Activated T-cell treated with anti-CD3 and anti-CD28 coated beads, Interleukin-2, amount 50 U/mL, for 72 hours (primary cell): ENCODE measurements at regions not wholly inside any gene's neighbourhood (a gene's known extent, or its start where the extent isn't known, plus 50 kb on each side); places are given as distances from the start of the nearest gene placed in this dataset.

ENCODE experiments used
- ATAC-seq, 2 donors: fragments of 150-1000 bp; cut with Tn5 transposase; replicated peaks in 1 of 2; 2 replicates each; pipeline ENCODE4 v1.10.0; 2021; ENCODE audit warnings: moderate library complexity in 2 of 2, mild to moderate bottlenecking in 1 of 2
- DNase-seq, 2 donors: peaks; one replicate each; pipeline ENCODE4 v3.0.0; 2021 to 2022; ENCODE audit warnings: mixed read lengths in 1 of 2
- H3K27ac Mint-ChIP-seq: one replicate; pipeline ENCODE4 v1.8.0; 2022; ENCODE audit warnings: mild to moderate bottlenecking, moderate library complexity, mixed read lengths
- H3K27me3 Mint-ChIP-seq: one replicate; pipeline ENCODE4 v1.8.0; 2022; ENCODE audit warnings: low read depth, mixed read lengths
- H3K36me3 Mint-ChIP-seq, 2 donors: one replicate each; pipeline ENCODE4 v1.8.0; 2022; ENCODE audit warnings: mixed read lengths in 2 of 2, mild to moderate bottlenecking in 1 of 2; ENCODE audit not compliant: insufficient read depth in 2 of 2
- H3K4me1 Mint-ChIP-seq: one replicate; pipeline ENCODE4 v1.8.0; 2022; ENCODE audit warnings: low read depth, mixed read lengths
- H3K4me3 Mint-ChIP-seq, 2 donors: one replicate each; pipeline ENCODE4 v1.8.0; 2022; ENCODE audit warnings: mild to moderate bottlenecking in 2 of 2, mixed read lengths in 2 of 2, moderate library complexity in 2 of 2
- H3K9me3 Mint-ChIP-seq, 2 donors: one replicate each; pipeline ENCODE4 v1.8.0; 2022; ENCODE audit warnings: mixed read lengths in 2 of 2

DNA sequence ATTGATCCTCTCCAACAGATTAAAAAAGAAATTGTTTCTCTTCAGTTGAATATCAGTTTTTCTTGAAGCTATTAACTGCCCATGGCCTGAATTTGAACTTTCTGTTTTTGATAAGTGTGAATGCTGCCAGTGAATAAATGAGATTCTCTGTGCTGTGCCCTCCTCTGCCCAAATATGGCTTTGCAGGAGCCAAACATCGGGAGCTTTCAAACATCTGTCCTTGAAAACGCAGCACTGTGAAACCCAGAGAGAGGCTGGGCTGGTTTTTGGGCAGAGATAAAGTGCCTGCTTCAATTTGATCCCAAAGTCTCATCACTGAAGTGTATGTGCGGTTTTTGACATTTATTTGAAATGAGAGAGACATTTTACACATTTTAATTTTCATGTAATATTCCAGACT, 268.3 kb upstream of the SHH start:
- no peak for DNase-seq
- Mint-ChIP-seq H3K27me3 (no peaks in the 10 kb centered on the region), H3K4me1 (no peaks in the 10 kb centered on the region), H3K36me3 (no peaks in the 10 kb centered on the region), H3K4me3 (no peak overlapping the region), H3K9me3 (no peaks in the 10 kb centered on the region), H3K27ac (no peak overlapping the region)
- ATAC-seq, result no peak

DNA sequence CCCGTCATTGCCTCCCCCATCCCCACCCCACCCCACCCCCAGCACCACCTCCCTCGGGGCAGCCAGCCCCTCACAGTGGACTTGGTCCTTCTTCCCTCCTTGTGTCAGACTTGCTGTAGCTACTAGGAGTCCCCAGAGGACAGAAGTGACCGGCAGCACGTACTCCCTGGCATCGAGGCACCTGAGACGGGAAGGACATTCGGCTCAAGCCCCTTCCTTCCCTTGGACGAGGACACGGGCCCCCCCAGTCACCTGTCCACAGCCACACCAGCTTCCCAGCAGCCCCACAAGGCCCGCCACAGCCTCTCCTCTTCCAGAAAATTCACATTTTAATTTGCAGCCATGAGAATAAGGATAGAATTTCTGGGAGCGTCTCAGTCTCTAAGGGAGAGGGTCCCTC, 267.8 kb upstream of the SHH start:
- Mint-ChIP-seq H3K36me3 (no peaks in the 10 kb centered on the region), H3K9me3 (no peaks in the 10 kb centered on the region), H3K27me3 (no peaks in the 10 kb centered on the region), H3K4me3 (no peak overlapping the region), H3K4me1 (no peaks in the 10 kb centered on the region), H3K27ac (no peak overlapping the region)
- DNase-seq, result no peak
- no peak for ATAC-seq

DNA sequence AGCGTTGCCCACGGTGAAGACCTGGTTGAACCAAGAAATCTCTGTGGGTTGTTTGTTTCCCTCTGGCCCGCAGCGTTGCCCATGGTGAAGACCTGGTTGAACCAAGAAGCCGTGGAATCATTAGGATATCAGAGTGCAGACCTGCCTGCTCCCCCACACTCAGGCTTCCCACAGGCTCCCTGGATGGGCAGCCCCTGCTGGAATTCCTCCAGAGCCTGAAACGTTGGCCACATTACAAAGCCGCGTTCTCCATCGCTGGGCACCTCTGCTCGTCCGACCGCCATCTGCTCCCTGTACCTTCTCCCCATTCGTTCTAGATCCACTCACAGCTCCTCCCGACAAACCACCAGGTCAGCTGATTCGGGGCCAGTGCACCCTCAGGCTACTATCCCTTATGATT, 266.9 kb upstream of the SHH start:
- Mint-ChIP-seq H3K4me1 (no peaks in the 10 kb centered on the region), H3K27me3 (no peaks in the 10 kb centered on the region), H3K27ac (no peak overlapping the region), H3K9me3 (no peaks in the 10 kb centered on the region), H3K36me3 (no peaks in the 10 kb centered on the region), H3K4me3 (no peak overlapping the region)
- DNase-seq (no peak), ATAC-seq (no peak)

DNA sequence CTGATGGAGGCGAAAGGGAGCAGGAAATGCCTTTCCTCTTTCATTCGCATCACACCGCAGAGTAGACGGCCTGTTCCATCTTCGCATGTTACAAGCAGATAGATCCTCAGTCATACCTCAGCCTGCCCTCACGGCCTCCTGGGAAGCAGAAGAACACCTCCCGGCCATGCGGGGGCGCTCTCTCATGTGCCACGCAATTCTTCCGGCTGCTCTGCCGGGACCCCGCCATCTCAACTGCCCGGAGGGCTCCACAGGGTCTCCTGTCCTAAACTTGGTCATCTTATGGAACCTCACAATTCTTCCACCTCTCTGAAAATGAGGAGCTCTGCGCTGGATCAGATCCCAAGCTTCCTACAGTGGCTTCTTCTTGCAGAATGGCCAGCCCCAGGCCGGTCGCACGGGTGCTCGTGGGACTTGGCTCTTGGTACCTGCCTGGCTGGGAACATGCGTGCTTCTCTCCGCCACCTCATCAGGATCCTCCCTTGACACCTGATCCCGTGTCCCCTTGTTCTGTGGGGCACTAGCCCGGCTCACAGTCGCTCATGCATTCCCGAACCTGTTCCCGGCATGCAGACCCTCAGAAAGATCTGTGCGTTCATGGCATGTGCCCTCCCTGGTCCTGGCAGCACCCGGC, 262.8 kb upstream of the SHH start:
- DNase-seq, result no peak
- Mint-ChIP-seq H3K4me1 (no peaks in the 10 kb centered on the region), H3K4me3 (no peak overlapping the region), H3K27me3 (no peaks in the 10 kb centered on the region), H3K36me3 (no peaks in the 10 kb centered on the region), H3K9me3 (no peaks in the 10 kb centered on the region), H3K27ac (no peak overlapping the region)
- ATAC-seq, result no peak

DNA sequence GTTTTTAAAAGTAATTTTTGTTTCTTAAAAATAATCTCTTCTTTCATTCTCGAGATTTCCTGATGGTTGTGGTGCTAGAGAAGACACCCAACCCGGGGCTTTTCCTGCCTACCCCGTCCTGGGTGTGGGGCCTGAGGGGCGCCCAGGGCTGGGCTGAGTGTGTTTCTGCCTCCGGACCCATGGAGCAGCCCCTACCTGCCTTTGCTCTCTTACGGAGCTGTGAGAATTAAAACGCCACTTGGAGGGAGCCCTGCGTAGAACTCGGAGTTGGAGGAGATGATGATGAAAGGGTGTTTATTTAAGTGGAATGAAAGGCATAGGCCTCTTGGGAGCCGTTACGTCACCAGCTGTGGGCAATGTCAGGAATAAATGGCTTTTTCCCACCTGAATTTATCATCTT, 261.8 kb upstream of the SHH start:
- ATAC-seq (no peak), DNase-seq (no peak)
- Mint-ChIP-seq H3K9me3 (no peaks in the 10 kb centered on the region), H3K27me3 (no peaks in the 10 kb centered on the region), H3K36me3 (no peaks in the 10 kb centered on the region), H3K27ac (no peak overlapping the region), H3K4me1 (no peaks in the 10 kb centered on the region), H3K4me3 (no peak overlapping the region)

DNA sequence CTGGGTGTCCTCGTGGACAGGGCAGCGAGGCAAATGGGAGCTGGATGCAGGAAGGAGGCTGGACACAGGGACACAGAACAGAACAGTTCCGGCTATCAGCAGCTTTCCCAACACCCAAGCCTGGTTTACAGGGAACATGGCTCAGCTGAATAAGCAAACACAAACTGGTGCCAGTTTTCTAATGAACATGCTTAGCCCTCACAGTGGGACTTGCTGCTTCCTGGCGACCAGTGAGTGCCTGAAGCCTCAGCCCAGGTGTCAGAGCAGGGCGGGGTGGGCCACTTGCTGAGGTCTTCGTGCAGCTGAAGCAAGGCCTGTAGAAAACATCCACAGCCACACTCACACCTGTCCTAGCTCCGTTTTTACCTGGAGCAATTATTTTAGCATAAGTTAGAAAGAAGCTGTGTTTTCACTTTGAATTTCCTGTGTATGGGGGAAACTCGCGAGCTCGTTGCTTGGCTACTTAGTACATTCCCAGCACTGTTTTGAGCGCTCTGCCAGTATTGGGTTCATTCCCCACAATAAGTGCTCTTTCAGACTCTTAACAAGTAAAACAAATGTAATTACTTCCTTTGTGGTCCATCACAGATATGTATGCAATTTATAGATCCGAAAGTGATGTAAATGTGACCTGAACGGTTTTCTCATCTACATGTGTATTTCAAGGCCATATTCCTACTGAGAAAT, 261.2 kb upstream of the SHH start:
- no peaks in the 10 kb centered on the region for H3K36me3 Mint-ChIP-seq
- H3K9me3 Mint-ChIP-seq, result no peaks in the 10 kb centered on the region
- no peaks in the 10 kb centered on the region for H3K4me1 Mint-ChIP-seq
- no peaks in the 10 kb centered on the region for H3K27me3 Mint-ChIP-seq
- no peak for DNase-seq
- H3K4me3 Mint-ChIP-seq, result no peak overlapping the region
- ATAC-seq, result no peak
- H3K27ac Mint-ChIP-seq, result no peak overlapping the region

DNA sequence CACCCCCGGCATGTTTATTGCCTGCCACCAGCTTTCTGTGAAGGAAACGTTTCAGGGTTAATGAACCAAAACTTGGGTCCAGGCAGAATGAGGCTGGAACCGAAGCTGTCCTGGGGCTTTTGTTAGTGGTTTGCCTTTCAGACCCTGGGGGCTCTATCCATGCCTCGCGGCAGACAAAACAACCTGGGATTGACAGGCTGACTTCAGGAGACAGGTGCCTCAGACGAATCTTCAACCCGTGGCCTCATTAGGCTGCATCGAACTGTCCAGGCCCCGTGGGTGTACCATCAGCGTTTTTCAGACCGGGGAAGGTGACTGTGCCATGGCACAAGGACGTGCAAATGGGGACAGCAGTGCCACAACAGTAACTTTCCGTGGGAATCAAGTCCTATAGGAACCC, 259.3 kb upstream of the SHH start:
- Mint-ChIP-seq H3K36me3 (no peaks in the 10 kb centered on the region), H3K4me3 (no peak overlapping the region), H3K27me3 (peaks cover 7% of the 10 kb centered on the region), H3K27ac (no peak overlapping the region), H3K4me1 (no peaks in the 10 kb centered on the region), H3K9me3 (no peaks in the 10 kb centered on the region)
- DNase-seq (no peak), ATAC-seq (no peak)

DNA sequence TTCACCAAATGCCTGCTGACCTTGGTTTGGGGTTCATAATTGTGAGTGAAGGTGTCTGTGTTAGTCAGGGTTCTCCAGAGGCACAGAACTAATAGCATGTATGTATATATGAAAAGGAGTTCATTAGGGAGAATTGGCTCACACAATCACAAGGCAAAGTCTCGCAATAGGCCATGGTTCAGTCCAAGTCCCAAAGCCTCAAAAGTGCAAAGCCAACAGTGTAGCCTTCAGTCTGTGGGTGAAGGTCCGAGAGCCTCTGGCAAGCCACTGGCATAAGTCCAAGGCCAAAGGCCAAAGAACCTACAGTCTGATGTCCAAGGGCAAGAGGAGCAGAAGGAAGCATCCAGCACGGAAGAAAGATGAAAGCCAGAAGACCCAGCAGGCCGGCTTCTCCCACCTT, 257.6 kb upstream of the SHH start:
- Mint-ChIP-seq H3K27me3 (peaks cover 9% of the 10 kb centered on the region), H3K36me3 (no peaks in the 10 kb centered on the region), H3K4me3 (no peak overlapping the region), H3K27ac (no peak overlapping the region), H3K4me1 (peaks cover 2% of the 10 kb centered on the region), H3K9me3 (no peaks in the 10 kb centered on the region)
- DNase-seq (no peak), ATAC-seq (no peak)

DNA sequence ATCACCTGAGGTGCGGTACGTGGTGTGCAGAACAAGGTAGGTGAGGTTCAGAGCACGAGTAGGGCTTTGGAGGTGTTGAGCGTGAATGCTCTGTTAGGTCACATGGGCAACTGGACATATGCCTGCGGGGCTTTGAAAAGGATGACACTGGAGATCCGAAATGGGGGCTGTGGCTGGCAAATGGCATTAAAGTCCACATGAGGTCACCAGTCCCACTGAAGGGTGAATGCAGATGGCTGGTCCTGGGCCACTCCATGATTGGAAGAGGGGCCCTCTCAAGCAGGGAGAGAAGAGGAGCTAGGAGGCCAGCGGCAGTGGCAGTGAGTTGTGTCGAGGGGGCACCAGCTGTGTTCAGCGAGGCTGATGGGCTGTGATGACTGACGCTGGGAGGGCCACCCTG, 254.9 kb upstream of the SHH start:
- ATAC-seq, result no peak
- no peak for DNase-seq
- H3K4me3 Mint-ChIP-seq, result no peak overlapping the region
- H3K4me1 Mint-ChIP-seq, result peaks cover 5% of the 10 kb centered on the region
- H3K36me3 Mint-ChIP-seq, result no peaks in the 10 kb centered on the region
- no peaks in the 10 kb centered on the region for H3K9me3 Mint-ChIP-seq
- no peak overlapping the region for H3K27ac Mint-ChIP-seq
- H3K27me3 Mint-ChIP-seq, result peaks cover 13% of the 10 kb centered on the region

DNA sequence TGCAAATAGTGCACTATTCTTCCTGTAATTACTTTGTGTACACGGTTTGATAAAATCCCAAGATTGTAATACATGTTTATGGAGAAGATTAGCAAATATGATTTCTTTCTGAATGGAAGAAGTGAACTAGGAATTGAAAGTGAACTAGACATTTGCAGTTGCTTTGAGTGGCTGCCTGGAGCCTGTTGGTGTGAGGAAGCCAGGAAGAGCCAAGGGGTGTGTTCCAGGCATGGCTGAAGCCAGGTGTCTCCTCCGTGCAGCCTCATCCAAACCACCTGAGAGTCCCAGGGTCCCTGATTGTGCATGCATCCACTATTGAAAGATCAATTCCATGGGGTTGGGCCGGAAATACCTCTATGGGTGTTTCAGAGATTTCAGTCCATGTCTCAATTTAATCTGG, 253.1 kb upstream of the SHH start:
- peaks cover 13% of the 10 kb centered on the region for H3K27me3 Mint-ChIP-seq
- no peak overlapping the region for H3K27ac Mint-ChIP-seq
- no peak overlapping the region for H3K4me3 Mint-ChIP-seq
- peaks cover 6 to 7% of the 10 kb centered on the region in 2 donors for H3K9me3 Mint-ChIP-seq
- peaks cover 5% of the 10 kb centered on the region for H3K4me1 Mint-ChIP-seq
- no peaks in the 10 kb centered on the region for H3K36me3 Mint-ChIP-seq
- no peak for ATAC-seq
- no peak for DNase-seq

DNA sequence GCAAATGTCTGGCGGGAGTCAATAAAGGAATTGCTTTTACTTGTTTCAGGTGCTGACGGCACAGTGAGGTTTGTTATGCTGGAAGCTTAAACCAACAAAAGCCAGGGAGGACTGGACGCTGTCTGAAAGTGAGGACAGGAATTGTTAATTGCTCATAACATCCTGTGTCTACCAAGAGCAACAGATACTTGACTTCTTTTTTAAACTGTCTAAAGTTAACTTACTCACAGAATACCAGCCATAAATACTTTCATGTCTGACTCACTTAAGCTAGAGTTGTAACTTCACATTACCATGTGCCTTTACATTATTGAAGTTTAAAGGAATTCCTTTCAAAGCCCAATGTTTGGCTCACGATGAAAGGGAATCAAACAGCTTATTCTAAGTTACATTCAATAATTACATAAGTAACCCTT, 252.7 kb upstream of the SHH start:
- no peak overlapping the region for H3K27ac Mint-ChIP-seq
- H3K4me1 Mint-ChIP-seq, result peaks cover 5% of the 10 kb centered on the region
- ATAC-seq (no peak), DNase-seq (no peak)
- H3K4me3 Mint-ChIP-seq, result no peak overlapping the region
- no peaks in the 10 kb centered on the region for H3K36me3 Mint-ChIP-seq
- H3K9me3 Mint-ChIP-seq, result peaks cover 8 to 9% of the 10 kb centered on the region in 2 donors
- peaks cover 13% of the 10 kb centered on the region for H3K27me3 Mint-ChIP-seq

DNA sequence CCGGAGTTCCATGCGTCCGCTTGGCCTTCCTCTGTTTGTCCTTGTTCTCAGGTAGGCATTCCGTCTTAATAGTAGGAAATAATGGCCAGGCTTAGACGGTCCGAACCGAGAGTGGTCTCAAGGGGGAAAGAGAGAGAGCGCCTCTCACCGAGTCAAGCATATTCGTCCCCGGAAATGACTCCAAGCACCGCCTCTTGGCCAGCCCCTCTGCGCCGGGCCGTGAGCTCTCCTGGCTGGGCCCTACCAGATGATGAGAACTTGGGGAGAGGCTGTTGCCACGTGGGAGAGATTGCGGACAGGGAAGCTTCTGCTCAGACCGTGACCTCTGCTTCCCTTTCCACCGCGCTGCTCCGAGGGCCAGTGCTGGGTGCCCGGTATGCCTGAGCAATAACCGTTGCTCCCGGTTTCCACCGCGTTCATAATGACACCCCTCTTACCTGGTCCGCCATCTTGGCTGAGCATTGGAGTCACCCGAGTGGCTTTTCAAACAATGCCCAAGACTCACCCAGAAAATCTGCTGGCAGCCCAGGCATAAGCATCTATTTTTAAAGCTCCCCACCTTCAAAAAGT, 251.1 kb upstream of the SHH start:
- ATAC-seq (no peak), DNase-seq (no peak)
- H3K27me3 Mint-ChIP-seq, result peaks cover 13% of the 10 kb centered on the region
- peaks cover 8 to 9% of the 10 kb centered on the region in 2 donors for H3K9me3 Mint-ChIP-seq
- no peaks in the 10 kb centered on the region for H3K36me3 Mint-ChIP-seq
- no peak overlapping the region for H3K27ac Mint-ChIP-seq
- H3K4me3 Mint-ChIP-seq, result no peak overlapping the region
- peaks cover 5% of the 10 kb centered on the region for H3K4me1 Mint-ChIP-seq

DNA sequence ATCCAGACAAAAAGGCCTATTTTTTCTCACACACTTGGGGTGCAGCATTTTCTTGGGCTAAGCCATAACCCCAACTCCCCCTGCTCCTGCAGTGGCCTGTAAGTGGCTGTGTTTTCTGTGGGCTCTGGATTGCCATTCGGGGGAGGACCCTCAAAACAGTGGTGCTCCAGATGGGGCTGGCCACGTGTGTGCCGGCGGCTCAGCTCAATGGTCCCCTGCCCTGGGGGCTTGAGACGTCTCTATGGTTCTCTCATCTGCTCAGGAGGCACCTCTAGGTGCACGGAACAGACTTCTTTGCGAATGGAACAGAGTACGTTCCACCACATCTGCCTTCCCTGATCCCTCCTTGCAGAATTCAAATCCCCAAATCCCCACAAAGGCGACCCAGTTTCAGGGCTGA, 250.0 kb upstream of the SHH start:
- DNase-seq (no peak), ATAC-seq (no peak)
- Mint-ChIP-seq H3K27ac (no peak overlapping the region), H3K27me3 (peaks cover 12% of the 10 kb centered on the region), H3K4me1 (peaks cover 5% of the 10 kb centered on the region), H3K9me3 (peaks cover 8 to 9% of the 10 kb centered on the region in 2 donors), H3K36me3 (no peaks in the 10 kb centered on the region), H3K4me3 (no peak overlapping the region)
